ENCODE measurements at regions not wholly inside any gene's neighbourhood (a gene's known extent, or its start where the extent isn't known, plus 50 kb on each side); places are given as distances from the start of the nearest gene placed in this dataset.

DNA sequence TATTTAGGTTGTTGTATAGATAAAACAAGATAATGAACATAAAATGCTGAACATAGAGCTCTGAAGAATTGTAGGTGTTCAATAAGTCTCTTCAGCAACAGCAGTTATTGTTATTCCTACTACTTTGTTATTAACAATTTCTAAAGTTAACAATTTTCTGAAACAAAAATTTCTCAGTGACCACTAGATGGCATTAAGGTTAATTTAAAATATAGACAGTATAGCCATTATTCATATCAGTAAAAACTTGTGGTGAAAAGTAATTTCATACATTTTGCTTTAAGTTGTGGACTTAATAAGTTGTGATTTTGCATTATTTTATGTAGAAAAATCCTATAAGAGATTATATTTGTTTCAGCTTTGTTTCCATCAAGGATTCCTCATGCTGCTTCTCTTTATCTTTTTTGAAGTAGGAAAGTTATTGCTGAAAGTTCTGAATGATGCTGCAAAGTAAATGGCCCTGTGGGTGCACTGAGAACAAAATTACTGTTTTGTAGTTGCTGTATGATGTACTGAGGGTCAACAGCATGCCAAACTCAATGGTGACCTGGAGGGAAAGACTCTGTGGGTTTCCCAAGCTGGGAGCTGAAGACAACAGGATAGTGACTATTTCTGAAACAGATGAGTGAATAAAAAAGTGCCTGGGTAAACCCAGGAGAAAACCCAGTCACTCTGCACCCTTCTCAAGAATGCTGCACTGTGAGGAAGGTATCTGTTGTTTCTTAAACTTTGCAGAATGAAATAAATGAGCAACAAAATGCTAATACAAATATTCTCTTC, 253.6 kb downstream of the KIF20B start:
- TF ChIP-seq, protein P1, sequence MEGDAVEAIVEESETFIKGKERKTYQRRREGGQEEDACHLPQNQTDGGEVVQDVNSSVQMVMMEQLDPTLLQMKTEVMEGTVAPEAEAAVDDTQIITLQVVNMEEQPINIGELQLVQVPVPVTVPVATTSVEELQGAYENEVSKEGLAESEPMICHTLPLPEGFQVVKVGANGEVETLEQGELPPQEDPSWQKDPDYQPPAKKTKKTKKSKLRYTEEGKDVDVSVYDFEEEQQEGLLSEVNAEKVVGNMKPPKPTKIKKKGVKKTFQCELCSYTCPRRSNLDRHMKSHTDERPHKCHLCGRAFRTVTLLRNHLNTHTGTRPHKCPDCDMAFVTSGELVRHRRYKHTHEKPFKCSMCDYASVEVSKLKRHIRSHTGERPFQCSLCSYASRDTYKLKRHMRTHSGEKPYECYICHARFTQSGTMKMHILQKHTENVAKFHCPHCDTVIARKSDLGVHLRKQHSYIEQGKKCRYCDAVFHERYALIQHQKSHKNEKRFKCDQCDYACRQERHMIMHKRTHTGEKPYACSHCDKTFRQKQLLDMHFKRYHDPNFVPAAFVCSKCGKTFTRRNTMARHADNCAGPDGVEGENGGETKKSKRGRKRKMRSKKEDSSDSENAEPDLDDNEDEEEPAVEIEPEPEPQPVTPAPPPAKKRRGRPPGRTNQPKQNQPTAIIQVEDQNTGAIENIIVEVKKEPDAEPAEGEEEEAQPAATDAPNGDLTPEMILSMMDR (IDR thresholded peaks at IDR 0.05): no peak
- TF ChIP-seq POLR2A (IDR thresholded peaks at IDR 0.05): no peak
